Spleen (tissue), 11 donors: ENCODE measurements at regions not wholly inside any gene's neighbourhood (a gene's known extent, or its start where the extent isn't known, plus 50 kb on each side); places are given as distances from the start of the nearest gene placed in this dataset.

ENCODE experiments used
- DNase-seq: peaks from one replicate; pipeline ENCODE4 v3.0.0-alpha.2; 2020
- H3K27ac ChIP-seq, 8 donors: fragments of 200-600 bp; sonication (generic) in 7 of 8; 1 replicate in 4 of 8; 2 replicates in 4 of 8; pipeline versions ENCODE4 v1.5.0 to v1.8.0; 2016 to 2021; ENCODE audit warnings: inconsistent platforms in 4 of 8, mild to moderate bottlenecking in 4 of 8, moderate library complexity in 1 of 8
- H3K27me3 ChIP-seq, 7 donors: fragments of 200-600 bp; sonication (generic) in 6 of 7; replicated peaks in 1 of 7; 1 replicate in 4 of 7; 2 replicates in 3 of 7; pipeline versions ENCODE4 v1.5.0 to v1.8.0; 2016 to 2021; ENCODE audit warnings: inconsistent platforms in 3 of 7, mild to moderate bottlenecking in 1 of 7
- H3K36me3 ChIP-seq, 6 donors: fragments of 200-600 bp; sonication (generic) in 5 of 6; 1 replicate in 4 of 6; 2 replicates in 2 of 6; pipeline versions ENCODE4 v1.5.0 to v1.8.0; 2016 to 2021; ENCODE audit warnings: inconsistent platforms in 2 of 6
- H3K4me1 ChIP-seq, 6 donors: fragments of 200-600 bp; sonication (generic) in 5 of 6; 1 replicate in 3 of 6; 2 replicates in 3 of 6; pipeline versions ENCODE4 v1.5.0 to v1.8.0; 2016 to 2021; ENCODE audit warnings: inconsistent platforms in 3 of 6
- H3K4me3 ChIP-seq, 8 donors: fragments of 200-600 bp; sonication (generic) in 7 of 8; 1 replicate in 4 of 8; 2 replicates in 4 of 8; pipeline versions ENCODE4 v1.5.0 to v1.8.0; 2016 to 2021; ENCODE audit warnings: inconsistent platforms in 4 of 8, mild to moderate bottlenecking in 4 of 8, moderate library complexity in 2 of 8
- H3K9me3 ChIP-seq, 8 donors: fragments of 200-600 bp; sonication (generic) in 7 of 8; 1 replicate in 4 of 8; 2 replicates in 4 of 8; pipeline versions ENCODE4 v1.5.0 to v1.8.0; 2016 to 2021; ENCODE audit warnings: inconsistent platforms in 4 of 8
- POLR2A ChIP-seq, 3 donors: fragments of 450-650 bp; IDR thresholded peaks; one replicate each; pipeline ENCODE4 v1.5.1; 2017; ENCODE audit warnings: antibody characterized with exemption in 3 of 3, mild to moderate bottlenecking in 1 of 3
- POLR2AphosphoS5 ChIP-seq, 3 donors: sonication (generic); formaldehyde crosslinking; IDR thresholded peaks; one replicate each; pipeline ENCODE4 v1.5.1; 2017; ENCODE audit warnings: antibody characterized with exemption in 3 of 3
- WGBS, 5 donors: extraction: QIAGEN DNeasy Blood & Tissue Kit in 3 of 5; methylation state at CpG; one replicate each; pipeline versions ENCODE4 v1.1.5 to v1.1.7; 2013 to 2018; 5-methylcytosine and 5-hydroxymethylcytosine counted together
- intact Hi-C: fragments of 100-400 bp; cut with DNase I; formaldehyde crosslinking; loops from one replicate; pipeline ENCODE4 v1.15.0; 2023; ENCODE audit warnings: low total_unique reads
- TF ChIP-seq, protein P1 (sequence below), 11 experiments: fragments of 200-600 bp in 7 of 11; fragments of 450-650 bp in 4 of 11; sonication (generic) in 4 of 11; IDR thresholded peaks in 8 of 11; conservative IDR thresholded peaks in 3 of 11; 1 replicate in 7 of 11; 2 replicates in 4 of 11; pipeline versions ENCODE4 v1.4.0 to v1.8.0; 2016 to 2021; ENCODE audit warnings: antibody characterized with exemption in 11 of 11, inconsistent platforms in 4 of 11, mild to moderate bottlenecking in 1 of 11
- donor health status: healthy with polysubstance abuse.
- donor health status: DM: no; HTN: no; CAD: no; lungs with moderate emphysema.
- donor health status: DM: no; HTN: no; CAD: no.
- donor health status: Bipolar disorder and iron deficiency.
- donor health status: healthy.
- donor health status: DM: no; HTN: no; CAD: no.
- donor health status: DM: yes; HTN: yes; CAD: no.

DNA sequence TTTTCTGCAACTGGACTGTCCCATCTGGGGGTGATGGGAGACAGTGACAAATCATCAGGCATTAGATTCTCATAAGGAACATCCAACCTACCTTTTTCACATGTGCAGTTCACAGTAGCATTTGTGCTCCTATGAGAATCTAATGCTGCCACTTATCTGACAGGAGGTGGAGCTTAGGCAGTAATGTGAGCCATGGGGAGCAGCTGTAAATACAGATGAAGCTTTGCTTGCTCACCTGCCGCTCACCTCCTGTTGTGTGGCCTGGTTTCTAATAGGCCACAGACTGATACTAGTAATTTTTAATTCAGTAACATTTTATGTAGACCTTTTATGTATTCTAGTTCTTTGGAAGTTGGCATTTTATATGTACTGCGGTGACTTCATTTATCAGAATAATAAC, 180.1 kb upstream of the SPOPL start:
- H3K27ac ChIP-seq, result no peak overlapping the region
- H3K36me3 ChIP-seq, result no peaks in the 10 kb centered on the region
- DNase-seq, result no peak
- intact Hi-C loops, result no loop called here
- peaks cover 0 to 5% (median 0%) of the 10 kb centered on the region in 8 donors for H3K9me3 ChIP-seq
- H3K4me1 ChIP-seq, result no peaks in the 10 kb centered on the region
- 93 to 100% (median 95%) methylated on average over 2 of the region's 2 CpGs for WGBS, 5 donors
- no peaks in the 10 kb centered on the region for H3K27me3 ChIP-seq
- TF ChIP-seq, protein P1, sequence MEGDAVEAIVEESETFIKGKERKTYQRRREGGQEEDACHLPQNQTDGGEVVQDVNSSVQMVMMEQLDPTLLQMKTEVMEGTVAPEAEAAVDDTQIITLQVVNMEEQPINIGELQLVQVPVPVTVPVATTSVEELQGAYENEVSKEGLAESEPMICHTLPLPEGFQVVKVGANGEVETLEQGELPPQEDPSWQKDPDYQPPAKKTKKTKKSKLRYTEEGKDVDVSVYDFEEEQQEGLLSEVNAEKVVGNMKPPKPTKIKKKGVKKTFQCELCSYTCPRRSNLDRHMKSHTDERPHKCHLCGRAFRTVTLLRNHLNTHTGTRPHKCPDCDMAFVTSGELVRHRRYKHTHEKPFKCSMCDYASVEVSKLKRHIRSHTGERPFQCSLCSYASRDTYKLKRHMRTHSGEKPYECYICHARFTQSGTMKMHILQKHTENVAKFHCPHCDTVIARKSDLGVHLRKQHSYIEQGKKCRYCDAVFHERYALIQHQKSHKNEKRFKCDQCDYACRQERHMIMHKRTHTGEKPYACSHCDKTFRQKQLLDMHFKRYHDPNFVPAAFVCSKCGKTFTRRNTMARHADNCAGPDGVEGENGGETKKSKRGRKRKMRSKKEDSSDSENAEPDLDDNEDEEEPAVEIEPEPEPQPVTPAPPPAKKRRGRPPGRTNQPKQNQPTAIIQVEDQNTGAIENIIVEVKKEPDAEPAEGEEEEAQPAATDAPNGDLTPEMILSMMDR (IDR thresholded peaks at IDR 0.05 in 8 of 11, conservative IDR thresholded peaks at IDR 0.05 in 3 of 11), result no peak
- no peak for TF ChIP-seq POLR2AphosphoS5 (IDR thresholded peaks at IDR 0.05)
- TF ChIP-seq POLR2A (IDR thresholded peaks at IDR 0.05), result no peak
- no peak overlapping the region for H3K4me3 ChIP-seq

DNA sequence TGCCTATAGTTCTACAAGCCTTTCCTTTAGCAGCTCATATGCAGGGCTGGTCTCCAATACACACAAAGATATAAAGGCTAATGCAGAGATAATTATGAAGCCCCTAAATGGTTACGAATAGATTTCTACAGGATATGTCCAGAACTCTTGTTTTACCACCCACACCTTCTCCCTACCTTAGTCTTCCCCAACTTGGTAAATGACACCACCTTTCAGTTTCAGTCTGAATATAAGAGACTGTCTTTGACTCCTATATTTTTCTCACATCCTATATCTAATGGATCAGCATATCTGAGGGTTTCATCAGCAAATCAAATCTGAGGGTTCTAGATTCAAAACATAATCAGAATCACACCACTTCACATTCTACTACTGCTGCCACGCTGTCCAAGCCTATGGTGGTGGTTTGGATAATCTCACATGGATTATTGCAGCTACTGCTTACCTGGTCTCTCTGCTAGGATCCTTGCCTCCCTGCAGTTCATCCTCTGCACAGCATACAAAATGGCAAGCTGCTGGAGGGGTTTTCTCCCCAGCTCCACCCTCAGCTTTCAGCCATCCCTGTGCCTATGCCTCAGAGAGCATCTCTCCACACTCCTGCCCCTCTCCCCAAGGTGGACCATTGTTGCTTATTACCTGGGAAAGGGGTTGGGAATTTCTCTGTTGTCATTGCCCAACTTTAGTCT, 178.0 kb upstream of the SPOPL start:
- H3K9me3 ChIP-seq, result no peaks in the 10 kb centered on the region
- intact Hi-C loops, result no loop called here
- no peak overlapping the region for H3K4me3 ChIP-seq
- no peaks in the 10 kb centered on the region for H3K27me3 ChIP-seq
- no peak for DNase-seq
- TF ChIP-seq, protein P1 (IDR thresholded peaks at IDR 0.05 in 8 of 11, conservative IDR thresholded peaks at IDR 0.05 in 3 of 11), result no peak
- no peak for TF ChIP-seq POLR2AphosphoS5 (IDR thresholded peaks at IDR 0.05)
- no peak for TF ChIP-seq POLR2A (IDR thresholded peaks at IDR 0.05)
- WGBS, 5 donors, result 79 to 94% (median 84%) methylated on average over 2 of the region's 2 CpGs
- H3K27ac ChIP-seq, result no peak overlapping the region
- no peaks in the 10 kb centered on the region for H3K4me1 ChIP-seq
- no peaks in the 10 kb centered on the region for H3K36me3 ChIP-seq

DNA sequence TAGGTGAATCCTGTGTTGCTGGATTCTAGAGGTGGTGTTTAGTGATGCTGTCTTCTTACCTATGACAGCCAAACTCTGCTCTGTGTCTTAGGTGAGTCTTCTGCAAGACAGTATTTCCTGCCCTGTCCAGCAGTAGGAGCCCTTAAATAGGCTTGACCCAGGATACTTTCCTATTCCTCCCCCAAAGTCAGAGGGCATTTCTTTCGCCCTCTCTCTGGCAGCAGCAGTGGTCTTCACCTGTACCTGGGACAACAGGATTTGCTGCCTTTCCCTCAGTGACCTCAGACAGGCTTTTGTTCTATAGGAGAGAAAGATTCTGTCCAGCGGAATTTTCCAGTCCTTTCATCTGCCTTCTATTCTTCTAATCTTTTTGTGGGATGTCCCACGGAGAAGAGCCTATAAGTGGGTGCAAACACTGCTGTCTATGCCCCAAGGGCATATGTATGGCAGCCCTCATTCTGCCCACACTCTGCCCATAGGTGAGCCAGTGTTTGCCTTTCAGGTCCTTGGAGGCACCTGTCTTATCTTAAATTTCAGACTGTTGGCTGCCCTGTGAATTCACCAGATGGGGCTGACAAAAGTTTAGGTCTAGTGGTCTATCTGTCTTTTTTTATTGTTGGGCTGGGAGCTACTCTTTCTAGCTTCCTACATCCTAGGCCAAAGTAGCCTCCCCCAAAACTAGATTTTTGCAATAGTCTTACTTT, 177.3 kb upstream of the SPOPL start:
- Histone ChIP-seq H3K36me3 (no peaks in the 10 kb centered on the region), H3K4me3 (no peak overlapping the region), H3K9me3 (no peaks in the 10 kb centered on the region), H3K4me1 (no peaks in the 10 kb centered on the region), H3K27me3 (no peaks in the 10 kb centered on the region), H3K27ac (no peak overlapping the region)
- intact Hi-C loops, result no loop called here
- no peak for DNase-seq
- WGBS, 5 donors, result 77 to 93% (median 88%) methylated on average over 3 of the region's 3 CpGs
- TF ChIP-seq, protein P1 (IDR thresholded peaks at IDR 0.05 in 8 of 11, conservative IDR thresholded peaks at IDR 0.05 in 3 of 11), result no peak
- TF ChIP-seq POLR2A (IDR thresholded peaks at IDR 0.05) (no peak), POLR2AphosphoS5 (IDR thresholded peaks at IDR 0.05) (no peak)

DNA sequence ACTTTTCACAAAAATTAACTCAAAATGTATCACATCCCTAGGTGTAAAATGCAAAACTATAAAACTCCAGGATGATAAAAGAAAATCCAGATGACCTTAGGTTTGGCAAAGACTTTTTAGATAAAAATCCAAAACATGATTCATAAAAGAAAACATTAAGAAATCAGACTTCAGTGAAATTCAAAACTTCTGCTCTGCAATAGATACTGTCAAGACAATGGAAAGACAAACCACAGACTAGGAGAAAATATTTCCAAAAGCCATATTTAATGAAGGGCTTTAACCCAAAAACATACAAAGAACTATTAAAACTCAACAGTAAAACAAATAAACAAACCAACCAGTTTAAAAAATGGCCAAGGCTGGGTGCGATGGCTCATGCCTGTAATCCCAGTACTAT, 173.6 kb upstream of the SPOPL start:
- DNase-seq, result no peak
- H3K27ac ChIP-seq, result no peak overlapping the region
- H3K36me3 ChIP-seq, result no peaks in the 10 kb centered on the region
- H3K27me3 ChIP-seq, result no peaks in the 10 kb centered on the region
- TF ChIP-seq POLR2A (IDR thresholded peaks at IDR 0.05), result no peak
- TF ChIP-seq POLR2AphosphoS5 (IDR thresholded peaks at IDR 0.05), result no peak
- TF ChIP-seq, protein P1 (IDR thresholded peaks at IDR 0.05 in 8 of 11, conservative IDR thresholded peaks at IDR 0.05 in 3 of 11), result no peak
- no peaks in the 10 kb centered on the region for H3K9me3 ChIP-seq
- intact Hi-C loops, result no loop called here
- no peak overlapping the region for H3K4me3 ChIP-seq
- no peaks in the 10 kb centered on the region for H3K4me1 ChIP-seq
- 82 to 100% (median 94%) methylated on average over 1 of the region's 1 CpG for WGBS, 5 donors
